ENCODE measurements at regions not wholly inside any gene's neighbourhood (a gene's known extent, or its start where the extent isn't known, plus 50 kb on each side); places are given as distances from the start of the nearest gene placed in this dataset.

- no peaks in the 10 kb centered on the region for H4K20me1 ChIP-seq
- TF ChIP-seq Cebpa-rat (IDR thresholded peaks at IDR 0.05): no peak
- no peaks in the 10 kb centered on the region for H3K9me3 ChIP-seq (replicated peaks in 1 of 11)
- H3K4me1 ChIP-seq: no peaks in the 10 kb centered on the region
- no peaks in the 10 kb centered on the region for H3K27me3 ChIP-seq
- H3K27ac ChIP-seq: no peak overlapping the region
- H3K4me3 ChIP-seq: no peak overlapping the region
- H3K9ac ChIP-seq: no peak overlapping the region
- no peaks in the 10 kb centered on the region for H3K36me3 ChIP-seq
- H3K4me2 ChIP-seq: no peak overlapping the region
Observed at GRCh38 chr1:14302025-14302424, 296.5 kb upstream of the KAZN start.

GRCh38 chr1:14303011-14303410, 295.5 kb upstream of the KAZN start:
- no peak for TF ChIP-seq Cebpa-rat (IDR thresholded peaks at IDR 0.05)
- no peaks in the 10 kb centered on the region for H3K4me1 ChIP-seq
- no peaks in the 10 kb centered on the region for H4K20me1 ChIP-seq

GRCh38 chr1:14304381-14304865, 294.1 kb upstream of the KAZN start:
- Histone ChIP-seq H3K27ac (no peak overlapping the region), H3K4me1 (no peaks in the 10 kb centered on the region), H4K20me1 (no peaks in the 10 kb centered on the region), H3K9me3 (replicated peaks in 1 of 11) (no peaks in the 10 kb centered on the region), H3K36me3 (no peaks in the 10 kb centered on the region), H3K4me2 (no peak overlapping the region), H3K9ac (no peak overlapping the region), H3K27me3 (no peaks in the 10 kb centered on the region), H3K4me3 (no peak overlapping the region)
- TF ChIP-seq Cebpa-rat (IDR thresholded peaks at IDR 0.05): no peak

More at GRCh38 chr1:14303011-14303410, 295.5 kb upstream of the KAZN start:
- Histone ChIP-seq H3K36me3 (no peaks in the 10 kb centered on the region), H3K4me3 (no peak overlapping the region), H3K27me3 (no peaks in the 10 kb centered on the region), H3K9ac (no peak overlapping the region), H3K9me3 (replicated peaks in 1 of 11) (no peaks in the 10 kb centered on the region), H3K27ac (no peak overlapping the region), H3K4me2 (no peak overlapping the region)

- H4K20me1 ChIP-seq: no peaks in the 10 kb centered on the region
- no peaks in the 10 kb centered on the region for H3K36me3 ChIP-seq
- no peaks in the 10 kb centered on the region for H3K4me1 ChIP-seq
- H3K4me2 ChIP-seq: no peak overlapping the region
- H3K9me3 ChIP-seq (replicated peaks in 1 of 11): peaks cover 0 to 4% (median 0%) of the 10 kb centered on the region in 11 experiments; a peak in 2 of 22 replicates
- H3K9ac ChIP-seq: no peak overlapping the region
- no peaks in the 10 kb centered on the region for H3K27me3 ChIP-seq
- no peak for TF ChIP-seq Cebpa-rat (IDR thresholded peaks at IDR 0.05)
- H3K4me3 ChIP-seq: no peak overlapping the region
- no peak overlapping the region for H3K27ac ChIP-seq
Observed at GRCh38 chr1:14308460-14308859, 290.0 kb upstream of the KAZN start.

- no peaks in the 10 kb centered on the region for H3K27me3 ChIP-seq
- H3K9ac ChIP-seq: no peak overlapping the region
- peaks cover 0 to 4% (median 0%) of the 10 kb centered on the region in 11 experiments; a peak in 2 of 22 replicates for H3K9me3 ChIP-seq (replicated peaks in 1 of 11)
- H3K4me1 ChIP-seq: no peaks in the 10 kb centered on the region
- H3K4me3 ChIP-seq: no peak overlapping the region
- no peaks in the 10 kb centered on the region for H4K20me1 ChIP-seq
- H3K4me2 ChIP-seq: no peak overlapping the region
- TF ChIP-seq Cebpa-rat (IDR thresholded peaks at IDR 0.05): no peak
- no peaks in the 10 kb centered on the region for H3K36me3 ChIP-seq
- no peak overlapping the region for H3K27ac ChIP-seq
Observed at GRCh38 chr1:14309984-14310383, 288.5 kb upstream of the KAZN start.

GRCh38 chr1:14310476-14310875, 288.0 kb upstream of the KAZN start:
- H3K4me2 ChIP-seq: no peak overlapping the region
- no peak overlapping the region for H3K9ac ChIP-seq
- no peaks in the 10 kb centered on the region for H3K4me1 ChIP-seq
- peaks cover 0 to 4% (median 0%) of the 10 kb centered on the region in 11 experiments; a peak in 2 of 22 replicates for H3K9me3 ChIP-seq (replicated peaks in 1 of 11)
- no peak overlapping the region for H3K27ac ChIP-seq
- no peaks in the 10 kb centered on the region for H3K27me3 ChIP-seq
- H3K4me3 ChIP-seq: no peak overlapping the region
- no peaks in the 10 kb centered on the region for H3K36me3 ChIP-seq
- no peaks in the 10 kb centered on the region for H4K20me1 ChIP-seq
- no peak for TF ChIP-seq Cebpa-rat (IDR thresholded peaks at IDR 0.05)

- Histone ChIP-seq H3K9me3 (replicated peaks in 1 of 11) (peaks cover 0 to 4% (median 0%) of the 10 kb centered on the region in 11 experiments; a peak in 2 of 22 replicates), H3K4me2 (no peak overlapping the region), H3K27me3 (no peaks in the 10 kb centered on the region), H3K4me3 (no peak overlapping the region), H3K4me1 (no peaks in the 10 kb centered on the region), H3K36me3 (no peaks in the 10 kb centered on the region), H3K9ac (no peak overlapping the region), H4K20me1 (no peaks in the 10 kb centered on the region), H3K27ac (no peak overlapping the region)
- no peak for TF ChIP-seq Cebpa-rat (IDR thresholded peaks at IDR 0.05)
Observed at GRCh38 chr1:14313731-14314431, 284.6 kb upstream of the KAZN start.

- no peak for TF ChIP-seq Cebpa-rat (IDR thresholded peaks at IDR 0.05)
- no peak overlapping the region for H3K9ac ChIP-seq
- no peak overlapping the region for H3K4me3 ChIP-seq
- peaks cover 0 to 20% (median 12%) of the 10 kb centered on the region in 10 experiments; a peak in 15 of 20 replicates for H3K4me1 ChIP-seq
- H3K9me3 ChIP-seq (replicated peaks in 1 of 11): peaks cover 12 to 26% (median 14%) of the 10 kb centered on the region in 11 experiments; a peak in 20 of 22 replicates
- H3K27me3 ChIP-seq: no peaks in the 10 kb centered on the region
- no peaks in the 10 kb centered on the region for H4K20me1 ChIP-seq
- no peak overlapping the region for H3K27ac ChIP-seq
- no peak overlapping the region for H3K4me2 ChIP-seq
- H3K36me3 ChIP-seq: no peaks in the 10 kb centered on the region
Observed at GRCh38 chr1:14318830-14319229, 279.7 kb upstream of the KAZN start.

GRCh38 chr1:14320518-14320917, 278.0 kb upstream of the KAZN start:
- peaks cover 12 to 31% (median 14%) of the 10 kb centered on the region in 11 experiments; a peak in 20 of 22 replicates for H3K9me3 ChIP-seq (replicated peaks in 1 of 11)
- H3K4me1 ChIP-seq: peaks cover 0 to 20% (median 12%) of the 10 kb centered on the region in 10 experiments; a peak in 15 of 20 replicates
- peak overlapping the region in 3 of 11 experiments; percentile 4 to 59 (median 25); a peak in 1 of 22 replicates for H3K27ac ChIP-seq
- TF ChIP-seq Cebpa-rat (IDR thresholded peaks at IDR 0.05): no peak
- no peak overlapping the region for H3K4me3 ChIP-seq
- no peak overlapping the region for H3K9ac ChIP-seq
- peak overlapping the region in 8 of 11 experiments; percentile 1 to 40 (median 22); a peak in 10 of 22 replicates for H3K4me2 ChIP-seq
- H4K20me1 ChIP-seq: no peaks in the 10 kb centered on the region
- H3K27me3 ChIP-seq: no peaks in the 10 kb centered on the region
- no peaks in the 10 kb centered on the region for H3K36me3 ChIP-seq

Data from BLaER1 treated with 17β-estradiol and CSF1 and Interleukin-3, amounts not matched to agents 10 nM and 100 nM (cell line).